A673 (cell line): ENCODE measurements at regions not wholly inside any gene's neighbourhood (a gene's known extent, or its start where the extent isn't known, plus 50 kb on each side); places are given as distances from the start of the nearest gene placed in this dataset.

ENCODE experiments used
- BruUV-seq: library from RNA; stranded (reverse); fragments of 400-500 nt; replicated peaks from 2 replicates; lab custom pipeline; 2021; lab: Mats Ljungman, UMichigan
- CTCF ChIA-PET: fragments of 300-600 bp; sonication (Branson Sonifier 250); formaldehyde crosslinking; loops from one replicate; lab custom pipeline; 2022; ENCODE audit warnings: antibody characterized with exemption; lab: Charles Lee
- POLR2A ChIA-PET: fragments of 300-600 bp; sonication (Branson Sonifier 250); formaldehyde crosslinking; loops from one replicate; lab custom pipeline; 2022; ENCODE audit warnings: antibody characterized with exemption; ENCODE audit not compliant: low non-redundant PET; lab: Charles Lee
- DNase-seq: peaks from one replicate; pipeline ENCODE4 v3.0.0-alpha.2; 2015; ENCODE audit warnings: low spot score
- H3K27ac ChIP-seq: fragments of 200-600 bp; sonication (generic); 2 replicates; pipeline ENCODE4 v1.5.1; 2016; ENCODE audit warnings: mixed run types, low read depth, mild to moderate bottlenecking, mixed read lengths, antibody characterized with exemption, low read length; ENCODE audit not compliant: poor library complexity, severe bottlenecking
- H3K27me3 ChIP-seq: fragments of 200-600 bp; sonication (generic); replicated peaks from 2 replicates; pipeline ENCODE4 v1.6.1; 2017; ENCODE audit warnings: mixed run types, low read depth, mild to moderate bottlenecking, mixed read lengths, antibody characterized with exemption, low read length; ENCODE audit not compliant: insufficient read depth, poor library complexity
- H3K36me3 ChIP-seq: fragments of 200-600 bp; sonication (generic); 2 replicates; pipeline ENCODE4 v1.6.1; 2016; ENCODE audit warnings: mixed run types, mild to moderate bottlenecking, mixed read lengths, antibody characterized with exemption, low read length; ENCODE audit not compliant: insufficient read depth, poor library complexity, severe bottlenecking
- H3K4me1 ChIP-seq: fragments of 200-600 bp; sonication (generic); 2 replicates; pipeline ENCODE4 v1.6.1; 2017; ENCODE audit warnings: mixed run types, mild to moderate bottlenecking, mixed read lengths, antibody characterized with exemption, low read length; ENCODE audit not compliant: insufficient read depth, poor library complexity, severe bottlenecking
- H3K4me3 ChIP-seq: fragments of 200-600 bp; sonication (generic); 2 replicates; pipeline ENCODE4 v1.5.1; 2016; ENCODE audit warnings: low read depth, mixed run types, mild to moderate bottlenecking, mixed read lengths, low read length; ENCODE audit not compliant: poor library complexity, severe bottlenecking
- H3K9me3 ChIP-seq: fragments of 200-600 bp; sonication (generic); 2 replicates; pipeline ENCODE4 v1.6.1; 2016; ENCODE audit warnings: mixed run types, low read depth, mild to moderate bottlenecking, mixed read lengths, antibody characterized with exemption, low read length; ENCODE audit not compliant: poor library complexity, severe bottlenecking
- EZH2 ChIP-seq: fragments of 200-600 bp; sonication (generic); IDR thresholded peaks from 2 replicates; pipeline ENCODE4 v1.6.1; 2017; ENCODE audit warnings: borderline replicate concordance, low read depth, mild to moderate bottlenecking, mixed read lengths, antibody characterized with exemption, low read length; ENCODE audit not compliant: poor library complexity, severe bottlenecking
- intact Hi-C: fragments of 100-400 bp; cut with micrococcal nuclease; formaldehyde crosslinking; loops from one replicate; pipeline ENCODE4 v1.10.0; 2022; ENCODE audit not compliant: unreplicated experiment
- TF ChIP-seq, protein P1 (sequence below): fragments of 300-800, 200-600 bp; sonication (generic); conservative IDR thresholded peaks from 2 replicates; pipeline ENCODE4 v1.5.1; 2017; ENCODE audit warnings: low read depth, mild to moderate bottlenecking, antibody characterized with exemption, low read length, moderate library complexity, mixed read lengths

DNA sequence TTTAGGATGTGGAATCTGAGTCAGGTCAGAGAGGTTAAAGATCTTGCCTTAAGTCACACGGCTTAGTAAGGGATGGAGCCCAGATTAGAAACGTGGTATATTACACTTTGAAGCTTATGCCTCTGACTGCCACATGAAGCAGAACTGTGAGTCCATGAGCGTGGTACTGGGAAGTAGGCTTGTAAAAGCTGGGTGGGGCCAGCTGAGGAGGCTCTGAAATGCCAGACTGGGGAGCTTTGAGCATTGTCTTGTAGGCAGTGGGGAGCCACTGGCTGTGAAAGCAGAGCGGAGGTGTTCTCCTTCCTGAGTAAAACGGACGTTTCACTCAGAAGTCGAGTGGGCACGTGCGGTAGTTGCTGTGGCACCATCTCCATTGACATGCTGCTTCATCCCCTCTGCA is 72.6 kb upstream of the USP24 start:
- CTCF ChIA-PET, result no interaction called here
- no peaks in the 10 kb centered on the region for H3K27me3 ChIP-seq
- BruUV-seq, result no TSS peak

DNA sequence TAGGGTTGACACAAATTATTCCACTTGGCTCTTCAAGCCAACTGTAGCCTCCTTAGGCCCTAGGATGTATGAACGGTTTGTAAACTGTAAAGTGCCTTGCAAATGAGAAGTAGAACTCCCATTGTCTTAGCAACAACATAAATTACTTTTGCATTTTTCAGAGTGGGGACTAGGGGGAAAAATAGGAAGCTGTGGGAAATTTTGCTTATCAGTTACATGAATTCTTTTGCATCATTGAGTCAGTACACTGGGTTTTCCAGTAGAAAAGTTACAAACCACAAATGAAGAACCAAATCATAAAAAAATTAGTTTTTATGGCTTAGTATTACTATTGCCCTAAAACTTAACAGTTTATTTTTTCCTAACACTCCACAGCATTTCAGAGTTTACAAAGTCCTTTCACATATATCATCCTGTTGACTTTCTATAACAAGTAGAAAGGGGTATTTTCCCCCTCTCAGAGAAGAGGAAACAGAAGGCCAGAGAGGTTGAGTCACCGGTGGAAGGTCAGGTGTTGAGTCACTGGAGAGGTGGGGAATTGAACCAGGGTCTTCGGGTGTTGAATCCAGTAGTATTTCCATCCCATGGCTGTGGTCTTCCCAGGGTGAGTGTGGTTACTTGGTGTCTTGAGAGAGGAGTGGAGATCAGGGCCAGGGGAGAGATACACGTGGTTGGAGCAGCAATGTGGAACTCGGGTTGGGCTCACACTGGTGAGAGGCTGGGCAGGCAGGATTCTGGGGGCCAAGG is 71.9 kb upstream of the USP24 start:
- no peak for DNase-seq
- TF ChIP-seq, protein P1, sequence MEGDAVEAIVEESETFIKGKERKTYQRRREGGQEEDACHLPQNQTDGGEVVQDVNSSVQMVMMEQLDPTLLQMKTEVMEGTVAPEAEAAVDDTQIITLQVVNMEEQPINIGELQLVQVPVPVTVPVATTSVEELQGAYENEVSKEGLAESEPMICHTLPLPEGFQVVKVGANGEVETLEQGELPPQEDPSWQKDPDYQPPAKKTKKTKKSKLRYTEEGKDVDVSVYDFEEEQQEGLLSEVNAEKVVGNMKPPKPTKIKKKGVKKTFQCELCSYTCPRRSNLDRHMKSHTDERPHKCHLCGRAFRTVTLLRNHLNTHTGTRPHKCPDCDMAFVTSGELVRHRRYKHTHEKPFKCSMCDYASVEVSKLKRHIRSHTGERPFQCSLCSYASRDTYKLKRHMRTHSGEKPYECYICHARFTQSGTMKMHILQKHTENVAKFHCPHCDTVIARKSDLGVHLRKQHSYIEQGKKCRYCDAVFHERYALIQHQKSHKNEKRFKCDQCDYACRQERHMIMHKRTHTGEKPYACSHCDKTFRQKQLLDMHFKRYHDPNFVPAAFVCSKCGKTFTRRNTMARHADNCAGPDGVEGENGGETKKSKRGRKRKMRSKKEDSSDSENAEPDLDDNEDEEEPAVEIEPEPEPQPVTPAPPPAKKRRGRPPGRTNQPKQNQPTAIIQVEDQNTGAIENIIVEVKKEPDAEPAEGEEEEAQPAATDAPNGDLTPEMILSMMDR, result no peak
- TF ChIP-seq EZH2, result no peak
- Histone ChIP-seq H3K27ac (no peak overlapping the region), H3K9me3 (no peaks in the 10 kb centered on the region), H3K27me3 (no peaks in the 10 kb centered on the region), H3K36me3 (no peaks in the 10 kb centered on the region), H3K4me1 (peaks cover 6% of the 10 kb centered on the region), H3K4me3 (no peak overlapping the region)
- ChIA-PET POLR2A (no interaction called here), CTCF (interaction anchor here (0.6 to 1.0 kb wide), 2 partner anchors 87 to 1516 kb away, joined by 3 read pairs; no protein-coding TSS in a partner anchor)
- intact Hi-C loops, result loop anchor here (5.0 kb wide), 1 partner anchor 1295 kb away; no protein-coding TSS in a partner anchor
- no TSS peak for BruUV-seq

More for the DNA sequence above, 72.6 kb upstream of the USP24 start:
- intact Hi-C loops, result loop anchor here (5.0 kb wide), 1 partner anchor 1295 kb away; no protein-coding TSS in a partner anchor
- POLR2A ChIA-PET, result no interaction called here
- DNase-seq, result peak; percentile 8
- H3K9me3 ChIP-seq, result no peaks in the 10 kb centered on the region
- peaks cover 6% of the 10 kb centered on the region for H3K4me1 ChIP-seq
- peak overlapping the region; percentile 20 for H3K4me3 ChIP-seq
- no peaks in the 10 kb centered on the region for H3K36me3 ChIP-seq
- no peak overlapping the region for H3K27ac ChIP-seq
- no peak for TF ChIP-seq EZH2
- TF ChIP-seq, protein P1, result no peak

DNA sequence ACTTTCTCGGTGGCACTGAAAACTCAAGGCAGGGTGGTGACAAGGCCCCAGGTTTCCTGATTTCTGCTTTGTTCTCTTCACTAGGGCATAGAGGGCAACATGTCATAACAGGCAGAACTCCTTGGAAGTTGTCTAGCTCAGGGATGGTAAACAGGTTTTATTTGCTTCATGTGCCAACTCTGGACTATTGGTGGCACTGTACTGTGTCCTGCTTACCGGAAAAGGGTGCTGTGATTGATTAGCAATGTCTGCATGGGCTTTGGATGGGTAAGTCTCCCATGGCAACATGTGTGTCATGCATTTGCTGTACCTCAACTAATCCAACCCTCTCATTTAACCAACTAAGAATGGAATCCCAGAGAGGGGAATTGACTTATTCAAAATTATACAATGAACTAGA is 70.7 kb upstream of the USP24 start:
- CTCF ChIA-PET, result interaction anchor here (0.9 to 1.0 kb wide), 2 partner anchors 89 to 1293 kb away, joined by 3 read pairs; partner anchors contain the start of gene PLPP3
- Histone ChIP-seq H3K4me3 (no peak overlapping the region), H3K27ac (no peak overlapping the region), H3K9me3 (no peaks in the 10 kb centered on the region), H3K27me3 (no peaks in the 10 kb centered on the region), H3K4me1 (peaks cover 6% of the 10 kb centered on the region), H3K36me3 (no peaks in the 10 kb centered on the region)
- TF ChIP-seq, protein P1, result no peak
- no peak for TF ChIP-seq EZH2
- peak; percentile 19 for DNase-seq
- POLR2A ChIA-PET, result no interaction called here
- BruUV-seq, result no TSS peak
- intact Hi-C loops, result loop anchor here (2.0 to 5.0 kb wide), 2 partner anchors 1296 to 1535 kb away; no protein-coding TSS in a partner anchor
